GM12878 (cell line): ENCODE measurements at regions not wholly inside any gene's neighbourhood (a gene's known extent, or its start where the extent isn't known, plus 50 kb on each side); places are given as distances from the start of the nearest gene placed in this dataset.

Source experiments
- ATAC-seq: fragments of 200-7000 bp; cut with Tn5 transposase; 3 replicates; pipeline ENCODE4 v1.9.1; 2020; ENCODE audit warnings: mild to moderate bottlenecking, moderate library complexity
- BruUV-seq: library from RNA; stranded (reverse); fragments of 400-500 nt; replicated peaks from 2 replicates; lab custom pipeline; 2021; lab: Mats Ljungman, UMichigan
- CTCF ChIA-PET: fragments of 300-600 bp; sonication (Branson Sonifier 250); formaldehyde crosslinking; extraction: SDS; loops from one replicate; lab custom pipeline; 2021; ENCODE audit warnings: inconsistent platforms; lab: Yijun Ruan, JAX
- POLR2A ChIA-PET: fragments of 350-600 bp; formaldehyde crosslinking; extraction: SDS; loops from one replicate; lab custom pipeline; 2021; ENCODE audit warnings: inconsistent platforms; lab: Charles Lee
- RAD21 ChIA-PET: fragments of 300-600 bp; sonication (Branson Sonifier 250); formaldehyde crosslinking; loops from one replicate; lab custom pipeline; 2023; ENCODE audit warnings: antibody characterized with exemption; ENCODE audit not compliant: unreplicated experiment; lab: Charles Lee
- SMC1A ChIA-PET: fragments of 300-600 bp; sonication (Branson Sonifier 250); formaldehyde crosslinking; loops from one replicate; lab custom pipeline; 2023; ENCODE audit not compliant: unreplicated experiment, uncharacterized antibody; lab: Charles Lee
- DNase-seq: peaks from one replicate; pipeline ENCODE4 v3.0.0-alpha.2; 2011; ENCODE audit warnings: low read depth, low spot score
- FAIRE-seq: peaks from 3 replicates; lab custom pipeline; 2011; peaks lifted over from hg19 to GRCh38; lab: Jason Lieb, UNC
- H2AFZ ChIP-seq: 2 replicates; pipeline ENCODE4 v1.6.0; 2011; ENCODE audit warnings: low read depth, low read length, control low read depth; ENCODE audit not compliant: control insufficient read depth
- H3K27ac ChIP-seq: 2 replicates; pipeline ENCODE4 v1.5.1; 2011; ENCODE audit warnings: control low read depth; ENCODE audit not compliant: control insufficient read depth, insufficient read depth
- H3K27me3 ChIP-seq, 2 experiments: replicated peaks in 1 of 2; 2 replicates each; pipeline versions ENCODE4 v1.6.0 to v1.6.1; 2011; ENCODE audit warnings: low read length in 1 of 2; ENCODE audit not compliant: control insufficient read depth in 2 of 2, insufficient read depth in 2 of 2
- H3K36me3 ChIP-seq, 2 experiments: 2 replicates each; pipeline ENCODE4 v1.5.1; 2011; ENCODE audit warnings: low read length in 1 of 2; ENCODE audit not compliant: control insufficient read depth in 2 of 2, insufficient read depth in 2 of 2
- H3K4me1 ChIP-seq: 2 replicates; pipeline ENCODE4 v1.6.1; 2011; ENCODE audit warnings: mild to moderate bottlenecking, low read length, moderate library complexity, mixed read lengths; ENCODE audit not compliant: control insufficient read depth, insufficient read depth
- H3K4me2 ChIP-seq: 2 replicates; pipeline ENCODE4 v1.6.0; 2011; ENCODE audit warnings: control low read depth; ENCODE audit not compliant: control insufficient read depth, insufficient read depth
- H3K4me3 ChIP-seq: fragments of 200-600 bp; sonication (generic); 2 replicates; pipeline ENCODE4 v1.5.1; 2016
- H3K79me2 ChIP-seq: 2 replicates; pipeline ENCODE4 v1.6.0; 2011; ENCODE audit warnings: low read length; ENCODE audit not compliant: control insufficient read depth, insufficient read depth
- H3K9ac ChIP-seq: 2 replicates; pipeline ENCODE4 v1.8.0; 2011; ENCODE audit warnings: low read length, control low read depth, mixed read lengths; ENCODE audit not compliant: control insufficient read depth, insufficient read depth
- H3K9me3 ChIP-seq: replicated peaks from 3 replicates; pipeline ENCODE4 v1.5.1; 2011; ENCODE audit warnings: mild to moderate bottlenecking, low read length; ENCODE audit not compliant: control insufficient read depth, insufficient read depth
- H4K20me1 ChIP-seq: 2 replicates; pipeline ENCODE4 v1.6.0; 2011; ENCODE audit not compliant: control insufficient read depth, insufficient read depth
- BCLAF1 ChIP-seq: fragments of 450-650 bp; IDR thresholded peaks from 2 replicates; pipeline ENCODE4 v1.6.1; 2017; ENCODE audit warnings: antibody characterized with exemption, mild to moderate bottlenecking, moderate library complexity
- BHLHE40 ChIP-seq, 2 experiments: fragments of 450-650 bp in 1 of 2; IDR thresholded peaks; 2 replicates each; pipeline ENCODE4 v1.6.1; 2011 to 2017; ENCODE audit warnings: low read depth in 2 of 2, borderline replicate concordance in 1 of 2, improper control_type of control experiment in 1 of 2, low read length in 1 of 2, mild to moderate bottlenecking in 1 of 2
- CBX3 ChIP-seq: fragments of 200-600 bp; sonication (generic); IDR thresholded peaks from 2 replicates; pipeline ENCODE4 v1.6.1; 2016; ENCODE audit warnings: low read depth, borderline replicate concordance
- CHD2 ChIP-seq: IDR thresholded peaks from 2 replicates; pipeline ENCODE4 v1.6.1; 2011; ENCODE audit warnings: low read depth, low read length, improper control_type of control experiment, borderline replicate concordance
- MEF2B ChIP-seq: fragments of 450-650 bp; IDR thresholded peaks from 2 replicates; pipeline ENCODE4 v1.6.1; 2018; ENCODE audit warnings: mild to moderate bottlenecking, moderate library complexity; ENCODE audit not compliant: partially characterized antibody, poor library complexity, severe bottlenecking
- ZNF217 ChIP-seq: fragments of 450-650 bp; IDR thresholded peaks from 2 replicates; pipeline ENCODE4 v1.6.1; 2017; ENCODE audit warnings: antibody characterized with exemption, mild to moderate bottlenecking
- WGBS: methylation state at CpG from one replicate; pipeline ENCODE4 v1.1.6; 2016; ENCODE audit warnings: low lambda C conversion rate; ENCODE audit not compliant: insufficient replicate concordance, insufficient coverage; ENCODE audit errors: missing lambda C conversion rate; 5-methylcytosine and 5-hydroxymethylcytosine counted together
- in situ Hi-C: fragments of 300-500 bp; cut with MboI; formaldehyde crosslinking; loops from 9 replicates; pipeline ENCODE4 v1.14.3; 2018; ENCODE audit warnings: mixed read lengths
- intact Hi-C: fragments of 100-400 bp; cut with micrococcal nuclease; formaldehyde crosslinking; loops from one replicate; pipeline ENCODE4 v1.14.2; 2022; ENCODE audit not compliant: unreplicated experiment

- intact Hi-C loops (no loop called here), in situ Hi-C loops (no loop called here)
- no peaks in the 10 kb centered on the region for H3K36me3 ChIP-seq
- RAD21 ChIA-PET: no interaction called here
- no peak for ATAC-seq
- H4K20me1 ChIP-seq: no peaks in the 10 kb centered on the region
- DNase-seq: no peak
- H3K9ac ChIP-seq: no peak overlapping the region
- TF ChIP-seq ZNF217 (no peak), BHLHE40 (IDR thresholded peaks at IDR 0.05; ENCODE audit: borderline replicate concordance in 1 of 2, low read depth in 2 of 2, low read length in 1 of 2) (no peak), BCLAF1 (no peak), CBX3 (no peak), MEF2B (no peak), CHD2 (no peak)
- no TSS peak for BruUV-seq
- no peak overlapping the region for H3K27ac ChIP-seq
- POLR2A ChIA-PET: no interaction called here
- no peaks in the 10 kb centered on the region for H3K9me3 ChIP-seq
- H2AFZ ChIP-seq: no peak overlapping the region
- H3K27me3 ChIP-seq: no peaks in the 10 kb centered on the region; a peak in 1 of 4 replicates
- H3K4me2 ChIP-seq: no peak overlapping the region
- SMC1A ChIA-PET: no interaction called here
- no peaks in the 10 kb centered on the region for H3K4me1 ChIP-seq
- CTCF ChIA-PET: no interaction called here
- WGBS: 0% methylated on average over 1 of the region's 1 CpG
- H3K4me3 ChIP-seq: no peak overlapping the region
- H3K79me2 ChIP-seq: no peaks in the 10 kb centered on the region
- no peak for FAIRE-seq
Observed at GRCh38 chr18:57991552-57991951, 52.5 kb upstream of the NEDD4L start.
